Spinal cord (tissue), 9 donors: ENCODE measurements at regions not wholly inside any gene's neighbourhood (a gene's known extent, or its start where the extent isn't known, plus 50 kb on each side); places are given as distances from the start of the nearest gene placed in this dataset.
A peak's percentile ranks its signal among the peaks of the same experiment; 100 is the strongest.

ENCODE experiments used
- DNase-seq, 6 donors: peaks; one replicate each; pipeline versions ENCODE4 v3.0.0 to v3.0.0-alpha.2; 2013 to 2015; ENCODE audit warnings: low spot score in 6 of 6, low read depth in 4 of 6
- H3K27ac ChIP-seq: one replicate; pipeline ENCODE4 v1.5.1; 2013; ENCODE audit warnings: low read depth, low read length, control low read depth
- H3K27me3 ChIP-seq: one replicate; pipeline ENCODE4 v1.6.1; 2013; ENCODE audit warnings: low read length; ENCODE audit not compliant: control insufficient read depth, insufficient read depth
- H3K36me3 ChIP-seq: one replicate; pipeline ENCODE4 v1.6.1; 2013; ENCODE audit warnings: low read length; ENCODE audit not compliant: control insufficient read depth, insufficient read depth
- H3K4me1 ChIP-seq: one replicate; pipeline ENCODE4 v1.6.1; 2013; ENCODE audit warnings: low read length; ENCODE audit not compliant: control insufficient read depth, insufficient read depth
- H3K4me3 ChIP-seq: one replicate; pipeline ENCODE4 v1.5.1; 2013; ENCODE audit warnings: low read depth, low read length, control low read depth
- H3K9me3 ChIP-seq: one replicate; pipeline ENCODE4 v1.6.1; 2013; ENCODE audit warnings: low read length; ENCODE audit not compliant: control insufficient read depth, insufficient read depth
- WGBS: methylation state at CpG from one replicate; pipeline ENCODE4 v1.1.5; 2013; ENCODE audit warnings: missing lambda C conversion rate; ENCODE audit not compliant: insufficient coverage; 5-methylcytosine and 5-hydroxymethylcytosine counted together
- donor health status: healthy.

DNA sequence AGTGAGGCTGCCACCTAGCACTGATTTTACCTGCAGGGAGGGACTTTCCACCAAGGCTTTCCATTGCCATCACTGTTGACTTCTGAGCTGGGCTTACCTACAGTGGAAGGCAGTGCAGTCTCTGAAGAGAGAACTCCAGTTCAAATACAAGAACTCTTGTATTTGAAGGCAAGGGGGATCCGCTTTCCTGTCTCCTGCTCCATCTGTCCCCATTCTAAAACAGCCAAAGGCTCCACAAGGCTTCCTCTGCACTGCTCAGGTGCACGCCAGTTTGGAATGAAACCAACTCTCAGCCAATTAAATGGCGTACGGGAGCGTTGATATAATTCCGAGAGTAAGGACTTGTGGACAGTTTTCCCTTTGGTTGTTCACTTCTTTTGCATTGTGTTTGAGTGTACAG is 66.0 kb upstream of the CXCL14 start:
- no peak for DNase-seq
- Histone ChIP-seq H3K36me3 (no peaks in the 10 kb centered on the region), H3K9me3 (no peaks in the 10 kb centered on the region), H3K27me3 (no peaks in the 10 kb centered on the region), H3K27ac (no peak overlapping the region), H3K4me1 (no peaks in the 10 kb centered on the region), H3K4me3 (no peak overlapping the region)
- 89% methylated on average over 1 of the region's 6 CpGs for WGBS

GRCh38 chr5:135643881-135644766 is 65.3 kb upstream of the CXCL14 start:
- 46% methylated on average over 3 of the region's 4 CpGs for WGBS
- Histone ChIP-seq H3K4me3 (no peak overlapping the region), H3K27ac (no peak overlapping the region), H3K27me3 (no peaks in the 10 kb centered on the region), H3K9me3 (no peaks in the 10 kb centered on the region), H3K4me1 (no peaks in the 10 kb centered on the region), H3K36me3 (no peaks in the 10 kb centered on the region)
- DNase-seq, result no peak

GRCh38 chr5:135642934-135643333 is 64.1 kb upstream of the CXCL14 start:
- H3K27ac ChIP-seq, result no peak overlapping the region
- WGBS, result 69% methylated on average over 2 of the region's 10 CpGs
- H3K36me3 ChIP-seq, result no peaks in the 10 kb centered on the region
- no peaks in the 10 kb centered on the region for H3K4me1 ChIP-seq
- H3K4me3 ChIP-seq, result no peak overlapping the region
- no peaks in the 10 kb centered on the region for H3K27me3 ChIP-seq
- no peaks in the 10 kb centered on the region for H3K9me3 ChIP-seq
- DNase-seq, result no peak

GRCh38 chr5:135642488-135642870 is 63.7 kb upstream of the CXCL14 start:
- peak in 2 of 6 donors; percentile 20 to 26 for DNase-seq
- no peak overlapping the region for H3K4me3 ChIP-seq
- H3K27ac ChIP-seq, result no peak overlapping the region
- no peaks in the 10 kb centered on the region for H3K4me1 ChIP-seq
- H3K27me3 ChIP-seq, result no peaks in the 10 kb centered on the region
- no peaks in the 10 kb centered on the region for H3K9me3 ChIP-seq
- 63% methylated on average over 3 of the region's 3 CpGs for WGBS
- no peaks in the 10 kb centered on the region for H3K36me3 ChIP-seq

DNA sequence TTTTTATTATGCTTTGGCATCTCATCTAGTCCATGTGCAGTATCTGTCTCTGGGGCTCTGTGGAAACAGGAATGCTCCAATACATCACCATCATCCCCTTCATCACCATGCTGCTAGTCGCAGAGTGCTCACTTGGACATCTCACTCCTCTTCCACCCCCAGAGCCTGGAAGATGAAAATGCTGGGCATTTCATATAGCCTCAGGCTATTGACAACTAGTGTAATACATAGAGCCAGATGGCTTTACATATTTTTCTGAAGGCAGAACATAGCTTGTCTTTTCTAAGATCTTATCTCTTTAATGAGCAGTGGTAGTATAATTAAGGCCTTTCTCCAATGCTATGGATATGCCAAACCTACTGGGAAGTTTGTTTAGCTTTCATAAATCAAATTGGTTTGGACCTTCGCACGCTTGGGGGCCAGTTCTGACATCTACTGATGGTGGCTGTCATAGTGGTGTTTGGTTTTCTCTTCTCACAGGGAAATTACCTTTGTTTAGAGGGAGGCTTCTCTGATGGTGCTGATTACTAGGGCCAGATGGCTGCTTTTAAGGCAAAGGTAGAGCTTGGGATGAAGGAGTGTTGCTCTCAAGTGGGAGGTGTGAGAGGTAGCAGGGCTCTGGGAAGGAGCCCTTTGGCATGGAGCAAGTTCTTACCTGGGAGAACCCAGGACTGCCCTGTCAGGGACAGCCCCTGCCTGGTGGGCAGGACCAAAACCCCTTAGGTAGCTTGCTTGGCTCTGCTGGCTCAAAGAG is 63.1 kb upstream of the CXCL14 start:
- Histone ChIP-seq H3K9me3 (no peaks in the 10 kb centered on the region), H3K4me3 (no peak overlapping the region), H3K36me3 (no peaks in the 10 kb centered on the region), H3K4me1 (no peaks in the 10 kb centered on the region), H3K27me3 (no peaks in the 10 kb centered on the region), H3K27ac (no peak overlapping the region)
- WGBS, result 33% methylated on average over 2 of the region's 3 CpGs
- peak in 1 of 6 donors; percentile 43 for DNase-seq

DNA sequence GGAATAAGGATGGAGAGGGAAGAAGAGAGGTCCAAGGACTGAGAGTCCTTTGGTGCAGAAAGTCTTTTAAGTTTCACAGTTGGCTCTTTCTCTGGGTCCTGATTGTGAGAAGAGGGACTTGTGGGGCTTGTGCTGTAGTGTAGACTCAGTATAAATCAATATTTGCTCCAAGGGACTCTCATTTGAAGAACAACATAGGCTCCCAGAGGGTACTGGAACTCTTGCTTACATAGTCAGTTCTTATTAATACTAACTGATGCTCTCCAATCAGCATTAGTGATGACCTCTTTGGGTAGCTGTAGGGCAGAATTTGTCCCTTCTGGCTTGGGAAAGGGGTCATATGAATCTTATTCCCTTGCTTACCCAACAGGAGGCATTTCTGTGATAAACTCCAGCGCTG is 62.5 kb upstream of the CXCL14 start:
- H3K4me3 ChIP-seq, result no peak overlapping the region
- H3K27me3 ChIP-seq, result no peaks in the 10 kb centered on the region
- DNase-seq, result no peak
- no peaks in the 10 kb centered on the region for H3K4me1 ChIP-seq
- H3K27ac ChIP-seq, result no peak overlapping the region
- WGBS, result 88% methylated on average over 1 of the region's 1 CpG
- H3K9me3 ChIP-seq, result no peaks in the 10 kb centered on the region
- H3K36me3 ChIP-seq, result no peaks in the 10 kb centered on the region

GRCh38 chr5:135635451-135635850 is 56.7 kb upstream of the CXCL14 start:
- Histone ChIP-seq H3K4me3 (no peak overlapping the region), H3K9me3 (no peaks in the 10 kb centered on the region), H3K36me3 (no peaks in the 10 kb centered on the region), H3K27ac (no peak overlapping the region), H3K27me3 (peaks cover 2% of the 10 kb centered on the region), H3K4me1 (no peaks in the 10 kb centered on the region)
- no peak for DNase-seq
- WGBS, result 76% methylated on average over 5 of the region's 5 CpGs

- Histone ChIP-seq H3K36me3 (no peaks in the 10 kb centered on the region), H3K4me1 (no peaks in the 10 kb centered on the region), H3K9me3 (no peaks in the 10 kb centered on the region), H3K4me3 (no peak overlapping the region), H3K27me3 (peaks cover 2% of the 10 kb centered on the region), H3K27ac (no peak overlapping the region)
- WGBS, result 35% methylated on average over 4 of the region's 5 CpGs
- peak in 1 of 6 donors; percentile 38 for DNase-seq
These were observed 54.0 kb upstream of the CXCL14 start for GRCh38 chr5:135632798-135633197.

GRCh38 chr5:135631391-135631790 is 52.6 kb upstream of the CXCL14 start:
- H3K27ac ChIP-seq, result no peak overlapping the region
- peak in 1 of 6 donors; percentile 52 for DNase-seq
- 70% methylated on average over 2 of the region's 3 CpGs for WGBS
- no peaks in the 10 kb centered on the region for H3K4me1 ChIP-seq
- H3K27me3 ChIP-seq, result peaks cover 2% of the 10 kb centered on the region
- H3K9me3 ChIP-seq, result no peaks in the 10 kb centered on the region
- H3K36me3 ChIP-seq, result no peaks in the 10 kb centered on the region
- H3K4me3 ChIP-seq, result no peak overlapping the region

DNA sequence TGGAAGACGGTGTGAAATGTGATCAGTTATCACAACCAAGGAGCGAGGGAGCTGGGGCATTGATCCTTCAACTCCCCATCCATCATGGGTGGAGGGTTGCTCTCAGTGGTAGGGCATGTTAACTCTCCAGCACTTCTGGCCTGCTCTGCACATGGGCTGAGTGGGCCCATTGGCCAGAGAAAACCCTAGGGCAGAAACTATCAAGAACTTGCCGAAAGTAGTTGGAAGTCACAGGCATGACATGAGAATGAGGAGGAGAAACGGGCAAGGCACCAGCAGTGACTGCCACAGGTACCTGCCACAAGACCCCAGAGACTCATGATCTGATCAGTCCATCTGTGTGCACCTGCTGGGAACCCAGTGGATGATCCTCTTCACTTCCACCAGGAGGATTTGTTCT is 50.9 kb upstream of the CXCL14 start:
- Histone ChIP-seq H3K4me1 (no peaks in the 10 kb centered on the region), H3K9me3 (no peaks in the 10 kb centered on the region), H3K27ac (no peak overlapping the region), H3K36me3 (no peaks in the 10 kb centered on the region), H3K27me3 (no peaks in the 10 kb centered on the region), H3K4me3 (no peak overlapping the region)
- no peak for DNase-seq
- WGBS, result 92% methylated on average over 4 of the region's 4 CpGs
